ENCODE measurements at regions not wholly inside any gene's neighbourhood (a gene's known extent, or its start where the extent isn't known, plus 50 kb on each side); places are given as distances from the start of the nearest gene placed in this dataset.

GRCh38 chr7:131002600-131002999 lies 268.6 kb upstream of the KLF14 start:
- TF ChIP-seq, protein P1, sequence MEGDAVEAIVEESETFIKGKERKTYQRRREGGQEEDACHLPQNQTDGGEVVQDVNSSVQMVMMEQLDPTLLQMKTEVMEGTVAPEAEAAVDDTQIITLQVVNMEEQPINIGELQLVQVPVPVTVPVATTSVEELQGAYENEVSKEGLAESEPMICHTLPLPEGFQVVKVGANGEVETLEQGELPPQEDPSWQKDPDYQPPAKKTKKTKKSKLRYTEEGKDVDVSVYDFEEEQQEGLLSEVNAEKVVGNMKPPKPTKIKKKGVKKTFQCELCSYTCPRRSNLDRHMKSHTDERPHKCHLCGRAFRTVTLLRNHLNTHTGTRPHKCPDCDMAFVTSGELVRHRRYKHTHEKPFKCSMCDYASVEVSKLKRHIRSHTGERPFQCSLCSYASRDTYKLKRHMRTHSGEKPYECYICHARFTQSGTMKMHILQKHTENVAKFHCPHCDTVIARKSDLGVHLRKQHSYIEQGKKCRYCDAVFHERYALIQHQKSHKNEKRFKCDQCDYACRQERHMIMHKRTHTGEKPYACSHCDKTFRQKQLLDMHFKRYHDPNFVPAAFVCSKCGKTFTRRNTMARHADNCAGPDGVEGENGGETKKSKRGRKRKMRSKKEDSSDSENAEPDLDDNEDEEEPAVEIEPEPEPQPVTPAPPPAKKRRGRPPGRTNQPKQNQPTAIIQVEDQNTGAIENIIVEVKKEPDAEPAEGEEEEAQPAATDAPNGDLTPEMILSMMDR (IDR thresholded peaks at IDR 0.05), result no peak
- no peak for TF ChIP-seq POLR2A (IDR thresholded peaks at IDR 0.05)

Data from Peyer's patch (tissue), 4 donors.